ENCODE measurements at regions not wholly inside any gene's neighbourhood (a gene's known extent, or its start where the extent isn't known, plus 50 kb on each side); places are given as distances from the start of the nearest gene placed in this dataset.

GRCh38 chr18:67954594-67954993 lies 438.1 kb upstream of the DSEL start:
- TF ChIP-seq CTCF (IDR thresholded peaks at IDR 0.05; ENCODE audit: poor library complexity), result no peak
- TF ChIP-seq EZH2phosphoT487 (IDR thresholded peaks at IDR 0.05; ENCODE audit: low read depth, severe bottlenecking, unreplicated experiment), result no peak

All from hepatocyte (in vitro differentiated cells).